SIG-M5 treated with dmso at 0.1 percent for 504 hours (cell line): ENCODE measurements at regions not wholly inside any gene's neighbourhood (a gene's known extent, or its start where the extent isn't known, plus 50 kb on each side); places are given as distances from the start of the nearest gene placed in this dataset.

ENCODE experiments used
- DNase-seq: peaks from one replicate; lab custom pipeline; 2025; ENCODE audit not compliant: unreplicated experiment; lab: John Stamatoyannopoulos, UW

DNA sequence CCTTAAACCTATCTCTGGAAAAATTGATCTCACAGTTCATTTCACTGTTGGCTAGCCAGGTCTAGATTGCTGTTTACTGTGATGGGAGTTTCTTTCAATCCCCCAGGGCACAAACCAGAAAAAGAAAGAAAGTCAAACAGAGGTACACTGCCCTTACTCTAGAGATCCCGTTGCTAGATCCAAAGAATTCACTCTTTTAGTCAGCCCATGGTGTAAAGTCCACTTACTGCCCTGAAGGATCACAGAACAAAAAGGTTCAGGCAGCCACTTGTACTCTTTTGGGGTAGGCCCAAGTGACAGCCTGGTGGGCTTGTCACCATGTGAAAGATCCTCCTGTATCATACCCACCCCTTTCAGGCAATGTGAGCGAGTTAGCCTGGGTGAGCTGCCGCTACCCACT lies 162.6 kb upstream of the CCDC179 start:
- DNase-seq, result no peak

DNA sequence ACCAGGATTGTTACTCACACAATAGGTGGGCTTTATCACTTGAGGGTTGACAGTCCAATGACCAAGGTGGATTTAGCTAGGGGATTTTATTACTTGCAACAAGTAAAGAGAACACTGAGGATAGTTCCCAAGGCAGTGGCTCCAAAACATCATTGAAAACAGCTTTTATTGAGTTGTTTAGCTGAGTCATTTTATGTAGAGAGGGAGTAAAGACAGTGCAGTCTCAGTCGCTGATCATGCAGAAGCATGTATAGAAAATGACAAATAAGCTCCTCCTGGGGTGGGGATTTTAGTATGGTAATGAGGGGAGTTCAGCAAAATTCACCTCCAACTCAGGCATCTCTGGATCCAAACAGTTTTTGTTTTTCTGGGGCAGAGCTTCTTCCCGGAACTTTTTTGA lies 163.0 kb upstream of the CCDC179 start:
- no peak for DNase-seq

- DNase-seq, result no peak
These were observed 180.8 kb upstream of the CCDC179 start for GRCh38 chr11:23041001-23041503.

DNA sequence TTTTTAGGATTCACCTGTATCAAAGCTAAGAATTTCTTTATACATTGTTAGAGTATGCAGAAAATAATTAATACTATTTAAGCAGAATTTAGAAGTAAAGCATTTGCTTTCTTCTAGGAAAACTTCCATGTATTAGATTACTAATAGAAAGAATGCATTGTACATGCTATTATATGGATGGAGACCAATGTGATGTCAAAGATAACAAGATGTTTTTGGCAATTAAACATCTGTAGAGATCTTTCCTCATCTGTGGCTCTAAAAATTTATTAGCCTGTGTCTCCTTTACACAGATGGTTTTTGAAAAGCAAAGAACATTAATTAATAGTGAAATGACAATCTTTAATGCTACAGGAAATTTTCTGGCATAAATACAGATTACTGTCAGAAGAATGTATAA lies 198.4 kb upstream of the CCDC179 start:
- DNase-seq, result no peak

- no peak for DNase-seq
These were observed 203.0 kb upstream of the CCDC179 start for GRCh38 chr11:23063276-23063675.

DNA sequence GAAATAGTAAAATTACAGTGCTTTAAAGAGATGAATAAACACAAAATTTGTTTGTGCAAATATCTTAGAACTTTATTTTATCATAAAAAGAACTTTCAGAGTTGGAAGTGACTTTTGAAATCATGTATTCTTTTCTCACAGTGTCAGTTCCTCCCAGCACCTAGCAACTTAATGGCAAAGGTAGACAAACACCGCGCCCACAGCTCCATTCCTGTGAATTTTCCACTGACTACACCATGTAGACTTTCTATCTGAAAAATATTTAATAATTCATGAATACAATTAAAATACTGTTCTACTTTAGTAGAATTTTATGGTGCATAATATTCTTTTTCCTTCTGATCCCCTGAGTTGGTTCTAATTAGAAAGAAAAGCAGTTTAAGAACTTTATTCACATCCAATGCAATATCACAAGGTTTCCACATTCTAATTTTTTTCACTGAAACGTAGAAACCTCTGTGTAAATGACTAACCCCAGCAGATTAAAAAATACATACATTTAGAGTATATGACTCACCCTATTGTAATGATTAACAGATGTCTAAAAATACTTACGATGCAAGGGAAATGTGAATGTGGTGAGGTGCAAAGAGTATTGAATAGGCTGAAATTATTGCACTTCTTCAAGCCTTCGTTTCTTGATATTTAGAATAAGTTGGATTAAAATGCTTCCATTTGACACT lies 218.2 kb upstream of the CCDC179 start:
- no peak for DNase-seq

GRCh38 chr11:23079382-23079813 lies 219.1 kb upstream of the CCDC179 start:
- DNase-seq, result no peak

GRCh38 chr11:23087407-23087806 lies 227.1 kb upstream of the CCDC179 start:
- DNase-seq, result no peak

DNA sequence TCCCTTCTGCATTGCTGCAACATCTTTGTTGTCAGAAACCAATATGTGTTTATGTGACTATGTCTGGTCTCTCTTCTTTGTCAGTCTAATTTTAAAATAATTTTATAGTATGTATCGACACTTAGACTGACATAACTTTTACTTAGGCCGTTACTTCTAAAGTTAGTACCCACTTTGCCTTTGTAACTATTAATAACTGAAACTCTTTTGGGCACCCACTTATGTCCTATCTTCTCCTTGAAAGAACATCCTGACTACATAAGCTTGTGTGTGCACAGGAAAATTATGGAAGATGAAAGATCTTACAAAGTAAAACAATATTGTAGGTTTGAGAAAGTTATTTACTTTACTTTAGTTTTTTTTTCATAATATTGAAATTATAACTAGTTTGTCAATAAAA lies 230.4 kb upstream of the CCDC179 start:
- DNase-seq, result no peak

DNA sequence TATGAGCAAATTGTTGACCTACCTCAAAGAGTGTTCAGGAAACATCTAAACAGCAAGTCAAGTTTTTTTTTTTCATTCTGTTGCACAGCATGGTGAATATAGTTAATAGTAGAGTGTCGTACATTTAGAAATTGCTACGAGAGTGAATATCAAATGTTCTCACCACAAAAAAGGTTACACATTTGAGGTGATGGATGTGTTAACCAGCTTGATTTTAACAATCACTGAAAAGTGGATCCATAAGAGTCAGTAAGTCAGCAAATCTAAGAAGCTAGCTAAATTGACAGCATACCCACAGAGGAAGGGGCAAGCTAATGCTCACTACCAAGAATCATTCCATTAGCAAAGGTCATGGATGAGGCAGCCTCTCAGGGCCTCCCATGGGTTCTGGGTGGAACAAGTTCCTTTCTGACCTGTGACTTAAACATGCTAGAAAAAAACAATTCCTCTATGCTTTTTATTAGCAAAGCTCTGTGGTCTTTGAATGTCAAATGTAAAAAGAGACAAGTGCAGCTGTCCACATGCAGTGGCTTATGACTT lies 235.4 kb upstream of the CCDC179 start:
- no peak for DNase-seq

- DNase-seq, result no peak
These were observed 237.6 kb upstream of the CCDC179 start for GRCh38 chr11:23097891-23098290.

DNA sequence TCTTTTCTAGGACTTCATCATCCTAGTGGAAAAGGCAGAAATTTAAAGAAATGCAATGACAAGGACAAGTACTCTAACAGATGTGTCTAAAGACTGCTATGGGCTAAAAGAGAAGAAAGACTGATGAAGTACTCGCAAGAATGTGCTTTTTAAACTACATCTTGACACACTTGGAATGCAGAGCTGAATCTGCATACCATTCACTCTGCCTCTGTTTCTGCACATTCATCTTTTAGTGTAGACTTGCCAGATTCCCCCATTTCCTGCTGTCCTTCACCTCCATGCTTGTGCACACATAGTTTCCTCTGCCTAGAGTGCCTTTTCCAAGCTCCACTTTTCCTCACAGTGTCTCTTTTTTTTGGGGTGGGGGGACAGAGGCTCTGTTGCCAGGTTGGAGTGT lies 239.0 kb upstream of the CCDC179 start:
- no peak for DNase-seq

- no peak for DNase-seq
These were observed 240.5 kb upstream of the CCDC179 start for GRCh38 chr11:23100726-23101125.

DNA sequence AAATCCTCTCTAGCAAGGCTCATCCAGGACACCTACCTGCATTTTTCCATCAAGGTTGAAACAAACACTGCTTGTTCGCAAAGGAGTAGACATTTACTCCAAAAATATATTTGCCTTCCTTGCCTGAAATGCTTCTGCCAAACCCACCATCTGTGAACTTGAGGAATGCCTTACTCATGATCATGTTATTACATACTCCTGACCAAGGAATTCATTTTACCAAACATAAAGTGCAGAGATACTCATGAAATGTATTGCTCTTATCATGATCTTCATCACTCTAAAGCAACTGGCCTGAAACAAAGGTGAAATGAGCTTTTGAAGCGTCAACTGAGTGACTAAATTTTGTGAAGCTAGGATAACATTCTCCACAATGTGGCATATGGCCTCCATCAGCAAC lies 243.1 kb upstream of the CCDC179 start:
- no peak for DNase-seq

GRCh38 chr11:23111527-23111926 lies 251.3 kb upstream of the CCDC179 start:
- DNase-seq, result no peak

GRCh38 chr11:23112390-23112789 lies 252.1 kb upstream of the CCDC179 start:
- DNase-seq, result no peak

DNA sequence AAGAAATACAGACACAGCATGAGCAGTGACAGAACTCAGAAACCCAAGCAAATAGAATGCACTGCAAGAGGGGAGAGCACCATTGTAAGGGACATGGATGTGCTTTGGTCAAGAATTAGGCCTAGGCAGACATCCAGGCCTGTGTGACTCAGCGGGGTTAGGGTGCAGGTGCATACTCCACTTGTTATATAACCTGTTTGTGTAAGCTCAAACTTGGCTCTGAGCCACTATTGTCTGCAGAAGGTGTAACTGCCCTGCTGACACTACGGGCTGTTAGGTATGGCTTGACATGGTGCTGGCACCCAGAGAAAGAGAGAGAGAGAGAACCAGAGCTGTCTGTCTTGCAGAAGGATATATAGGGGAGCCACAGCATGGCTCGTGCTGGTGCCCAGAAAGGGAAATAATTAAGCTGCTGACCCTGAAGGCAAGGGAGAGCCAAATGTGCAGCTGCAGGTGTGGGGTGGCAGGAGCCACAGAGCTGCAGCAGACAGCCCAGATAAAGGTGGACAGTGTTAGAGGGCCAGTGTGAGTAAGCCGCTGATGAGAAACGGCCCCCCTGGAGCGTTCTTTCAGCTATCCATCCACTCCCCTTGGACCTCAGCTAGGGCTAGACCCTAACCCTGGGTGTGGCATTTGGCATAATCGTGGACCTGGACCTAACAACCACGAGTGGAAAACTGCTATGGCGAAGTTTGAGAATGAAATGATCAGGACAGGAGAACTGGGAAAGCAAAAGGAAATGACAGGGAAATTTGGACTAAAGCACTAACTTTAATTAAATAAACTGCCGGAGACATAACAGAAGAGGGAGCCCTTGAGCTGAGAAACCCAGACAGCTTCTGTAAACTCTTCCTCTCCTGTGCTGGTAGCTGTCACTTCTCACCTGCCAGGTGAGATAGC lies 253.0 kb upstream of the CCDC179 start:
- DNase-seq, result peak; percentile 51

DNA sequence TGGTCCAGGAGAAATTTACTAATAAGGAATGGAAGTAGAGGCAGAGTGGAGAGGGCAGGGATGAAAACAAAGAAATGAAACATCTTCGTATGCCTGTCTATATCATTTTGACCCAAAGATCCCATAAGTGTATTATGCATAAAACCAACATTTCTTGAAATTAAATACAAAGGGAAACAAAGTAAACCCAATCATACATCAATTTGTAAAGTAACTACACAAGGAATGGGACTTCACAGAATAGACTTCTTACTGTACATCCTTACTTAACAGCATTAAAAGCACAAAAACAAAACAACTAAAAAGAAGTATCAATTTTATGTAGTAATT lies 253.6 kb upstream of the CCDC179 start:
- DNase-seq, result no peak

DNA sequence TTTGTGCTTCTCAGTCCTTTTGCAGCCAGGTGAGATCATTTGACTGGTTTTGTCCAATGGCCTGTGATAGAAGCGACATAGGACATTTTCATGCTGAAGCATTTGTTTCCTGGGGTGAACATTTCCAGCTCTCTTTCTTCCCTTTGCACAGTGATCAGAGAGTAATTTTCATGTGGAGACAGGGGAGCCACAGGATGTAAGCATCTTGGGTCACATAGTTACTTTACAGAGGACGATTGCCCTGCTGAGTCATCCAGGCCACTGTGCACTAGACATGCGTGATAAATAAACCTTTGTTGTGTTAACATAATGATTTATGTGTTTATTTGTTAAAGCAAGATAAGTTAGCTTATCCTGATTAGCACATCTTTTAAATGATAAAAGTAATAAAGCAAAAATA lies 263.5 kb upstream of the CCDC179 start:
- DNase-seq, result no peak

DNA sequence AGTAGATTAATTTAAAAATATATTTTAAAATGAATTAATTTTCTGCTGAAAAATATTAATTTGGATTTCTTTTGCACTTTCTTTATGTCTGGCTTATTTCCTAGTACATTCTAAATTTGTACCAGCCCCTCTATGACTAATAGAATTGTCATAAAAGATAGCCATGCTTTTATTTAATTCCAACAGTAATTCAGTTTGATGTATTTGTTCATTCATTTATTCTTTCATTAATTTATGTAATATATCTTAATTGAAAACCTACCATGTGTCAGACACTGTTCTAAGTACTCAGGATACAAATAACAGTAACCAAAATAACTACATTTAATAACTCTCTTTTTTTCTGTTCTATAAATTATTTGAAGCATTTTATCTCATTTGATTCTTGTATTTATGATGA lies 264.0 kb upstream of the CCDC179 start:
- no peak for DNase-seq

GRCh38 chr11:23124996-23125395 lies 264.7 kb upstream of the CCDC179 start:
- no peak for DNase-seq

DNA sequence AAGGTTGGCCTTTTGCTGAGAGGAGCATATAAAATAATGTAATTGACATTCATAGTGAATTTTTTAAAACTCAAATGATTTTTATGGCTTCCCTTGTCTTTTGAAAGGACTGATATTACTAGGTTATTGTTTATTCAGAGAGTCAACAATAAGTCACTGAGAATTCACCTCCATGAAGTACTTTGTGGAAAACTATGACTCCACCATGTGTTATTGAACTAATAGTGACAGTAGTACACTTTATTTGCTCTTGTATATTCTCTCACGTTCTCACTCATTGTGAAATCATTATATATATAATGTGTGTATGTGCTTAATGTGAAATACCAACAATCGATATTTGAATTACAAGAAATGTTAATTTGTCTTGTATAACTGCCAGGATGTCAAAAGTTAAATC lies 267.4 kb upstream of the CCDC179 start:
- no peak for DNase-seq
